IMR-90 (cell line): ENCODE measurements at regions not wholly inside any gene's neighbourhood (a gene's known extent, or its start where the extent isn't known, plus 50 kb on each side); places are given as distances from the start of the nearest gene placed in this dataset.

Source experiments
- ATAC-seq: fragments of 200-7000 bp; cut with Tn5 transposase; 2 replicates; pipeline ENCODE4 v1.9.1; 2020; ENCODE audit warnings: low read depth, mild to moderate bottlenecking, moderate library complexity
- BruUV-seq: library from RNA; stranded (reverse); fragments of 400-500 nt; replicated peaks from 2 replicates; lab custom pipeline; 2021; lab: Mats Ljungman, UMichigan
- CTCF ChIA-PET: fragments of 300-600 bp; formaldehyde crosslinking; extraction: SDS; loops from one replicate; lab custom pipeline; 2021; ENCODE audit warnings: antibody characterized with exemption; lab: Yijun Ruan, JAX
- POLR2A ChIA-PET: fragments of 300-600 bp; sonication (Branson Sonifier 250); formaldehyde crosslinking; loops from one replicate; lab custom pipeline; 2022; ENCODE audit warnings: antibody characterized with exemption; ENCODE audit not compliant: unreplicated experiment; lab: Charles Lee
- DNase-seq: peaks from one replicate; pipeline ENCODE4 v3.0.0; 2013
- H2AFZ ChIP-seq: replicated peaks from 2 replicates; pipeline ENCODE3; 2013; ENCODE audit warnings: low read length, mild to moderate bottlenecking; ENCODE audit not compliant: poor library complexity
- H2AK5ac ChIP-seq: 2 replicates; pipeline ENCODE4 v1.6.1; 2013; ENCODE audit warnings: low read depth, low read length, inconsistent platforms
- H2AK9ac ChIP-seq: replicated peaks from 2 replicates; pipeline ENCODE3; 2013; ENCODE audit warnings: mild to moderate bottlenecking, low read depth, low read length, moderate library complexity; ENCODE audit not compliant: poor library complexity
- H2BK120ac ChIP-seq: 2 replicates; pipeline ENCODE4 v1.6.1; 2013; ENCODE audit warnings: low read depth, low read length, inconsistent platforms
- H2BK15ac ChIP-seq: 3 replicates; pipeline ENCODE4 v1.6.1; 2013; ENCODE audit warnings: low read depth, low read length, inconsistent platforms
- H2BK20ac ChIP-seq: 2 replicates; pipeline ENCODE4 v1.6.1; 2013; ENCODE audit warnings: low read depth, mild to moderate bottlenecking, inconsistent platforms, low read length, moderate library complexity
- H2BK5ac ChIP-seq: 2 replicates; pipeline ENCODE4 v1.6.1; 2013; ENCODE audit warnings: mild to moderate bottlenecking, low read depth, low read length, inconsistent platforms; ENCODE audit not compliant: poor library complexity, severe bottlenecking
- H3K14ac ChIP-seq: replicated peaks from 2 replicates; pipeline ENCODE4 v1.6.1; 2013; ENCODE audit warnings: low read depth, low read length, inconsistent platforms
- H3K18ac ChIP-seq: 2 replicates; pipeline ENCODE4 v1.6.1; 2013; ENCODE audit warnings: low read depth, low read length, control low read depth
- H3K23ac ChIP-seq: 2 replicates; pipeline ENCODE4 v1.6.1; 2013; ENCODE audit warnings: low read depth, low read length, inconsistent platforms
- H3K27ac ChIP-seq: 2 replicates; pipeline ENCODE4 v1.5.1; 2013; ENCODE audit warnings: mild to moderate bottlenecking, control low read depth, low read length; ENCODE audit not compliant: insufficient read depth
- H3K27me3 ChIP-seq: 2 replicates; pipeline ENCODE4 v1.6.1; 2013; ENCODE audit warnings: low read length; ENCODE audit not compliant: control insufficient read depth, insufficient read depth
- H3K36me3 ChIP-seq: 2 replicates; pipeline ENCODE4 v1.6.1; 2013; ENCODE audit warnings: low read length, mixed read lengths; ENCODE audit not compliant: control insufficient read depth, insufficient read depth
- H3K4ac ChIP-seq: 2 replicates; pipeline ENCODE4 v1.6.1; 2013; ENCODE audit warnings: low read depth, low read length, inconsistent platforms
- H3K4me1 ChIP-seq: 2 replicates; pipeline ENCODE4 v1.6.1; 2013; ENCODE audit warnings: low read length, mixed read lengths; ENCODE audit not compliant: control insufficient read depth, insufficient read depth
- H3K4me2 ChIP-seq: 2 replicates; pipeline ENCODE4 v1.6.1; 2013; ENCODE audit warnings: low read depth, mild to moderate bottlenecking, control low read depth, low read length, moderate library complexity
- H3K4me3 ChIP-seq: 2 replicates; pipeline ENCODE4 v1.5.1; 2013; ENCODE audit warnings: low read depth, mild to moderate bottlenecking, control low read depth, low read length, moderate library complexity; ENCODE audit not compliant: insufficient read depth
- H3K56ac ChIP-seq: 2 replicates; pipeline ENCODE4 v1.6.1; 2013; ENCODE audit warnings: low read length, inconsistent platforms; ENCODE audit not compliant: insufficient read depth; ENCODE audit errors: extremely low read depth
- H3K79me1 ChIP-seq, 2 experiments: 2 replicates each; pipeline ENCODE4 v1.6.1; 2013; ENCODE audit warnings: low read length in 2 of 2, inconsistent platforms in 1 of 2, low read depth in 1 of 2
- H3K9ac ChIP-seq: 2 replicates; pipeline ENCODE4 v1.6.1; 2013; ENCODE audit warnings: low read depth, low read length, control low read depth
- H3K9me1 ChIP-seq: 2 replicates; pipeline ENCODE4 v1.6.1; 2013; ENCODE audit warnings: low read length, inconsistent platforms; ENCODE audit not compliant: insufficient read depth
- H3K9me3 ChIP-seq: 2 replicates; pipeline ENCODE4 v1.6.1; 2013; ENCODE audit warnings: low read length; ENCODE audit not compliant: control insufficient read depth, insufficient read depth
- H4K20me1 ChIP-seq: 2 replicates; pipeline ENCODE4 v1.6.1; 2013; ENCODE audit warnings: low read length, inconsistent platforms; ENCODE audit not compliant: insufficient read depth
- H4K5ac ChIP-seq: 2 replicates; pipeline ENCODE4 v1.6.1; 2013; ENCODE audit warnings: mild to moderate bottlenecking, low read depth, low read length, control low read depth
- H4K8ac ChIP-seq, 2 experiments: 2 replicates each; pipeline ENCODE4 v1.6.1; 2013; ENCODE audit warnings: low read depth in 2 of 2, low read length in 2 of 2, control low read depth in 1 of 2, inconsistent platforms in 1 of 2
- H4K91ac ChIP-seq: 2 replicates; pipeline ENCODE4 v1.6.1; 2013; ENCODE audit warnings: low read depth, low read length, inconsistent platforms; ENCODE audit not compliant: insufficient read depth
- CEBPB ChIP-seq: IDR thresholded peaks from 2 replicates; pipeline ENCODE4 v1.6.1; 2012; ENCODE audit warnings: low read depth, low read length, improper control_type of control experiment
- MAFK ChIP-seq: IDR thresholded peaks from 2 replicates; pipeline ENCODE4 v1.6.1; 2012; ENCODE audit warnings: low read depth, low read length, improper control_type of control experiment
- MAZ ChIP-seq: IDR thresholded peaks from 2 replicates; pipeline ENCODE4 v1.6.1; 2012; ENCODE audit warnings: low read depth, mild to moderate bottlenecking, low read length, improper control_type of control experiment, moderate library complexity, borderline replicate concordance
- MXI1 ChIP-seq: IDR thresholded peaks from 2 replicates; pipeline ENCODE4 v1.6.1; 2012; ENCODE audit warnings: low read depth, mild to moderate bottlenecking, low read length, moderate library complexity, borderline replicate concordance
- NFE2L2 ChIP-seq: fragments of 150-350 bp; IDR thresholded peaks from 2 replicates; pipeline ENCODE4 v1.6.1; 2016; ENCODE audit warnings: low read depth, mild to moderate bottlenecking, low read length
- POLR2A ChIP-seq: IDR thresholded peaks from 2 replicates; pipeline ENCODE4 v1.6.1; 2012; ENCODE audit warnings: mild to moderate bottlenecking, low read depth, low read length
- RAD21 ChIP-seq: IDR thresholded peaks from 2 replicates; pipeline ENCODE4 v1.6.1; 2012; ENCODE audit warnings: low read length, improper control_type of control experiment
- RFX5 ChIP-seq: IDR thresholded peaks from 2 replicates; pipeline ENCODE4 v1.8.0; 2012; ENCODE audit warnings: low read depth, mild to moderate bottlenecking, low read length, moderate library complexity
- WGBS, 2 experiments: methylation state at CpG; one replicate each; pipeline versions ENCODE4 v1.1.5 to v1.1.7; 2013; ENCODE audit warnings: missing lambda C conversion rate in 2 of 2; ENCODE audit not compliant: insufficient read length in 1 of 2; ENCODE audit errors: extremely low coverage in 2 of 2; 5-methylcytosine and 5-hydroxymethylcytosine counted together
- dilution Hi-C: fragments of 300-500 bp; cut with HindIII; formaldehyde crosslinking; loops from one replicate; pipeline ENCODE4 v1.14.3; 2018; ENCODE audit warnings: low sequenced_read_pairs; ENCODE audit not compliant: unreplicated experiment
- in situ Hi-C: fragments of 300-500 bp; cut with MboI; formaldehyde crosslinking; loops from 3 replicates; pipeline ENCODE4 v1.14.3; 2019; ENCODE audit warnings: low sequenced_read_pairs, inconsistent platforms, mixed read lengths
- intact Hi-C: fragments of 100-400 bp; cut with micrococcal nuclease; formaldehyde crosslinking; loops from 2 replicates; pipeline ENCODE4 v1.10.0; 2022
- TF ChIP-seq, protein P1 (sequence below): conservative IDR thresholded peaks from 2 replicates; pipeline ENCODE4 v1.5.1; 2012; ENCODE audit warnings: mild to moderate bottlenecking, low read depth, low read length, improper control_type of control experiment

DNA sequence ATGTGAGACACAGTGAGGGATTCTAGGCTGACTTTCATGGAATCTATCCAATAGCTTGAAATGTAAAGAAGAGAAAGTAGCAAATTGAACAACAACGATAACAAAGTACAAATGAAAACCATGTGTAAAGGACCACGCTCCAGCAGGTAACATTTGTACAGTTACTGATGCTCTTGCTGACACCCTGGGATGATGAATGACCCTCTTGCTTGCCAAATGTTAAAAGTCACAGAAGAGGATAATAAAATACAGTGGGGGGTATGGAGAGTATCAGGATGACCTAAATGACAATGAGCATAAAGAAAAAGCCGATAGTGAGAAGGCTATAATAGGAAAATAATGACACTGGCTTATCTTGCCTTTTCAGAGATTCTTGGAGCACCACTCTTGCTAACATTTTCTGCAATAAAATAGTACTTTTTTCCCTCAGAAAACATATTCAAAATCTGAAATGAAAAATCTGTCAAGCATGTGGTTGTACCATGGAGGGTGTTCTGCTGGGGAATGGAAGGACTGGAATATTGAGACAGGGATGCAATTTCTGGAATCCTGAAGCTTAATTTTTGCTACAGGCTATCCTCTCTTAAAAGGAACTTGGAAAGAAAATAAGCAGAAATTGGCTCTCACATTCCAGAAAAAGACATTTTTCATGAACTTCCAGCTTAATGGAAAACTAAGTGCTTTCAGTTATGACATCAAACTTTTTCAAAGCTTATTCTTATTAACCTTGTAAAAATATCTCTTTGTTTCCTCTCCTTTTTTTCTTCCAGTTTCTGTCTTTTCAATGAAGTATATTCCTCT is 303.2 kb upstream of the GHITM start:
- Histone ChIP-seq H4K20me1 (no peaks in the 10 kb centered on the region), H2AK9ac (no peak overlapping the region), H4K91ac (no peak overlapping the region), H3K79me1 (no peaks in the 10 kb centered on the region), H2AK5ac (no peak overlapping the region), H3K9me3 (peaks cover 6% of the 10 kb centered on the region), H3K9me1 (no peaks in the 10 kb centered on the region), H4K8ac (no peak overlapping the region), H3K4me3 (no peak overlapping the region), H3K36me3 (no peaks in the 10 kb centered on the region), H3K4me1 (no peaks in the 10 kb centered on the region), H2AFZ (no peak overlapping the region), H3K23ac (no peak overlapping the region), H3K9ac (no peak overlapping the region), H3K18ac (no peak overlapping the region), H2BK5ac (no peak overlapping the region), H3K4me2 (no peak overlapping the region), H2BK15ac (no peak overlapping the region), H3K14ac (no peak overlapping the region), H3K27me3 (no peaks in the 10 kb centered on the region), H3K27ac (no peak overlapping the region), H3K56ac (no peak overlapping the region), H4K5ac (no peak overlapping the region), H2BK20ac (no peak overlapping the region), H3K4ac (no peak overlapping the region), H2BK120ac (no peak overlapping the region)
- WGBS, 2 experiments, result no CpG with 5 or more reads among the region's 3 CpGs
- ChIA-PET POLR2A (no interaction called here), CTCF (no interaction called here)
- BruUV-seq, result no TSS peak
- TF ChIP-seq NFE2L2 (no peak), MAFK (no peak), MAZ (no peak), RFX5 (no peak), CEBPB (no peak), MXI1 (no peak), POLR2A (no peak), RAD21 (no peak)
- TF ChIP-seq, protein P1, sequence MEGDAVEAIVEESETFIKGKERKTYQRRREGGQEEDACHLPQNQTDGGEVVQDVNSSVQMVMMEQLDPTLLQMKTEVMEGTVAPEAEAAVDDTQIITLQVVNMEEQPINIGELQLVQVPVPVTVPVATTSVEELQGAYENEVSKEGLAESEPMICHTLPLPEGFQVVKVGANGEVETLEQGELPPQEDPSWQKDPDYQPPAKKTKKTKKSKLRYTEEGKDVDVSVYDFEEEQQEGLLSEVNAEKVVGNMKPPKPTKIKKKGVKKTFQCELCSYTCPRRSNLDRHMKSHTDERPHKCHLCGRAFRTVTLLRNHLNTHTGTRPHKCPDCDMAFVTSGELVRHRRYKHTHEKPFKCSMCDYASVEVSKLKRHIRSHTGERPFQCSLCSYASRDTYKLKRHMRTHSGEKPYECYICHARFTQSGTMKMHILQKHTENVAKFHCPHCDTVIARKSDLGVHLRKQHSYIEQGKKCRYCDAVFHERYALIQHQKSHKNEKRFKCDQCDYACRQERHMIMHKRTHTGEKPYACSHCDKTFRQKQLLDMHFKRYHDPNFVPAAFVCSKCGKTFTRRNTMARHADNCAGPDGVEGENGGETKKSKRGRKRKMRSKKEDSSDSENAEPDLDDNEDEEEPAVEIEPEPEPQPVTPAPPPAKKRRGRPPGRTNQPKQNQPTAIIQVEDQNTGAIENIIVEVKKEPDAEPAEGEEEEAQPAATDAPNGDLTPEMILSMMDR, result no peak
- intact Hi-C loops, result no loop called here
- DNase-seq (no peak), ATAC-seq (no peak)
- in situ Hi-C loops, result no loop called here
- dilution Hi-C loops, result no loop called here
